ENCODE measurements at regions not wholly inside any gene's neighbourhood (a gene's known extent, or its start where the extent isn't known, plus 50 kb on each side); places are given as distances from the start of the nearest gene placed in this dataset.

- no peak overlapping the region for H2BK5ac ChIP-seq (ENCODE audit: low read depth, low read length, poor library complexity, severe bottlenecking)
- no peaks in the 10 kb centered on the region for H3K79me1 ChIP-seq (replicated peaks; ENCODE audit: low read length, poor library complexity, severe bottlenecking)
- peaks cover 0 to 5% of the 10 kb centered on the region in 2 experiments for H3K27me3 ChIP-seq (ENCODE audit: control insufficient read depth in 1 of 2, insufficient read depth in 1 of 2, low read length in 2 of 2)
- H4K91ac ChIP-seq (ENCODE audit: low read length) = no peak overlapping the region
- no peaks in the 10 kb centered on the region for H3K9me3 ChIP-seq (ENCODE audit: control insufficient read depth, low read length)
- H2BK12ac ChIP-seq (ENCODE audit: low read length in 2 of 2) = no peak overlapping the region
- no peak overlapping the region for H2AK5ac ChIP-seq (ENCODE audit: low read length, severe bottlenecking)
- H3K4ac ChIP-seq (ENCODE audit: low read depth in 1 of 2, low read length in 2 of 2) = no peak overlapping the region
- no peak overlapping the region for H2BK15ac ChIP-seq (ENCODE audit: low read depth, poor library complexity, severe bottlenecking)
- H3K9ac ChIP-seq (ENCODE audit: low read length) = no peak overlapping the region
- no peak overlapping the region for H4K8ac ChIP-seq (ENCODE audit: low read length)
- DNase-seq = no peak
- no peak overlapping the region for H2AFZ ChIP-seq (ENCODE audit: low read depth, low read length)
- H3K4me2 ChIP-seq (ENCODE audit: low read length, poor library complexity, severe bottlenecking) = no peak overlapping the region
- H3K14ac ChIP-seq (ENCODE audit: low read length in 2 of 2) = no peak overlapping the region
- H3K36me3 ChIP-seq (ENCODE audit: control insufficient read depth in 1 of 2, insufficient read depth in 2 of 2, low read depth in 1 of 2, low read length in 2 of 2) = no peaks in the 10 kb centered on the region
- H3K4me1 ChIP-seq (ENCODE audit: control insufficient read depth, insufficient read depth, low read depth, low read length) = no peaks in the 10 kb centered on the region
- no peak overlapping the region for H3K18ac ChIP-seq (ENCODE audit: low read depth in 1 of 2, low read length in 2 of 2)
- H3K27ac ChIP-seq (ENCODE audit: low read length, poor library complexity, severe bottlenecking) = no peak overlapping the region
- no peak overlapping the region for H3K23ac ChIP-seq (ENCODE audit: low read length in 2 of 2)
- WGBS = 37% methylated on average over 2 of the region's 2 CpGs
- no peak overlapping the region for H2BK120ac ChIP-seq (ENCODE audit: low read depth, low read length)
- no peak overlapping the region for H3K4me3 ChIP-seq (ENCODE audit: insufficient read depth in 1 of 2, low read depth in 1 of 2, low read length in 2 of 2)
These were observed 191.6 kb upstream of the STT3B start for GRCh38 chr3:31341130-31341529.

DNA sequence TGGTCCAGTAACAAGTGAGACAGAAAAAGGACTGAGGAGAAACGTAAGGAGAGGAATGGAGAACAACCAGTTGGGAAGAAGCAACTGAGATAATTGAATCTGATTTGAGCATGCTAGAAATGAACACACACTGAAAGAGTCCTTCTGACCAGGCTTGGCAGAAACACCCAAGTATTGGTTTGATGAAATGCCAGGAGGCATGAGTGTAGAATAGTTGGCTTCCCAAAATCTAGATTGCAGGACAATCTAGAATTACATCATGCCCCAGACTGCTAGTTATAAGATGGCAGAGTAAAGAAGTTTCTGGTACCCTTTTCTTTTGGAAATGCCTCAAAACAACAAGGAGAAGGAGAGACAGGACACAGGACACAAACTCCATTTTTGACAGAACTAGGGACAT, 189.7 kb upstream of the STT3B start:
- no peak overlapping the region for H3K27ac ChIP-seq (ENCODE audit: low read length, poor library complexity, severe bottlenecking)
- peaks cover 0 to 8% of the 10 kb centered on the region in 2 experiments for H3K27me3 ChIP-seq (ENCODE audit: control insufficient read depth in 1 of 2, insufficient read depth in 1 of 2, low read length in 2 of 2)
- no peak overlapping the region for H4K8ac ChIP-seq (ENCODE audit: low read length)
- 89% methylated on average over 1 of the region's 1 CpG for WGBS
- H2BK12ac ChIP-seq (ENCODE audit: low read length in 2 of 2) = no peak overlapping the region
- no peaks in the 10 kb centered on the region for H3K4me1 ChIP-seq (ENCODE audit: control insufficient read depth, insufficient read depth, low read depth, low read length)
- H2AFZ ChIP-seq (ENCODE audit: low read depth, low read length) = no peak overlapping the region
- H3K4ac ChIP-seq (ENCODE audit: low read depth in 1 of 2, low read length in 2 of 2) = no peak overlapping the region
- H3K18ac ChIP-seq (ENCODE audit: low read depth in 1 of 2, low read length in 2 of 2) = no peak overlapping the region
- no peaks in the 10 kb centered on the region for H3K36me3 ChIP-seq (ENCODE audit: control insufficient read depth in 1 of 2, insufficient read depth in 2 of 2, low read depth in 1 of 2, low read length in 2 of 2)
- no peak overlapping the region for H2BK5ac ChIP-seq (ENCODE audit: low read depth, low read length, poor library complexity, severe bottlenecking)
- H2AK5ac ChIP-seq (ENCODE audit: low read length, severe bottlenecking) = no peak overlapping the region
- no peak overlapping the region for H2BK15ac ChIP-seq (ENCODE audit: low read depth, poor library complexity, severe bottlenecking)
- no peak overlapping the region for H3K14ac ChIP-seq (ENCODE audit: low read length in 2 of 2)
- H2BK120ac ChIP-seq (ENCODE audit: low read depth, low read length) = no peak overlapping the region
- no peak for DNase-seq
- no peak overlapping the region for H3K23ac ChIP-seq (ENCODE audit: low read length in 2 of 2)
- H3K9ac ChIP-seq (ENCODE audit: low read length) = no peak overlapping the region
- no peaks in the 10 kb centered on the region for H3K9me3 ChIP-seq (ENCODE audit: control insufficient read depth, low read length)
- H4K91ac ChIP-seq (ENCODE audit: low read length) = no peak overlapping the region
- H3K79me1 ChIP-seq (replicated peaks; ENCODE audit: low read length, poor library complexity, severe bottlenecking) = no peaks in the 10 kb centered on the region
- H3K4me3 ChIP-seq (ENCODE audit: insufficient read depth in 1 of 2, low read depth in 1 of 2, low read length in 2 of 2) = no peak overlapping the region
- H3K4me2 ChIP-seq (ENCODE audit: low read length, poor library complexity, severe bottlenecking) = no peak overlapping the region

DNA sequence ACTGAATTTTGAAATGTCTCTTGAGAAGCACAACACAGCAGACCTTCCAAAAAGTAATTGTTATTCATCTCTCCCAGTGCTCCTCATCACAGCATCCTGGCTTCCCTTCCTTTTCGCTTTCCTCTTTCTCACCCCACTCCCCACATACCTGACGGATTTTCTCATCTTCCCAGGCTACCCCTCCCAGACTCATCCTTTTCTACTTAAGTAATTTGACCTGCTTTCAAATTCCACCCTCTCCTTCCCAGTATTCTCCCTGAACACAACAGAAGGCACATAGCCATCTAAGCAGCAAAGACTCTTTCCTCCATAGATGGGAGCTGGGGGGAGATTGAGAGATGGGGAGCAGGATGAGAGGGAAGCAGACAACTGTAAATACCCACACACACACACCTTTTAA, 187.1 kb upstream of the STT3B start:
- Histone ChIP-seq H2BK12ac (ENCODE audit: low read length in 2 of 2) (no peak overlapping the region), H3K14ac (ENCODE audit: low read length in 2 of 2) (no peak overlapping the region), H3K9me3 (ENCODE audit: control insufficient read depth, low read length) (no peaks in the 10 kb centered on the region), H4K91ac (ENCODE audit: low read length) (no peak overlapping the region), H3K4me1 (ENCODE audit: control insufficient read depth, insufficient read depth, low read depth, low read length) (no peaks in the 10 kb centered on the region), H3K27me3 (ENCODE audit: control insufficient read depth in 1 of 2, insufficient read depth in 1 of 2, low read length in 2 of 2) (peaks cover 0 to 8% of the 10 kb centered on the region in 2 experiments), H2AFZ (ENCODE audit: low read depth, low read length) (no peak overlapping the region), H3K79me1 (replicated peaks; ENCODE audit: low read length, poor library complexity, severe bottlenecking) (no peaks in the 10 kb centered on the region), H3K23ac (ENCODE audit: low read length in 2 of 2) (no peak overlapping the region), H3K36me3 (ENCODE audit: control insufficient read depth in 1 of 2, insufficient read depth in 2 of 2, low read depth in 1 of 2, low read length in 2 of 2) (no peaks in the 10 kb centered on the region), H3K4ac (ENCODE audit: low read depth in 1 of 2, low read length in 2 of 2) (no peak overlapping the region), H2BK15ac (ENCODE audit: low read depth, poor library complexity, severe bottlenecking) (no peak overlapping the region), H2BK120ac (ENCODE audit: low read depth, low read length) (no peak overlapping the region), H2AK5ac (ENCODE audit: low read length, severe bottlenecking) (no peak overlapping the region), H3K18ac (ENCODE audit: low read depth in 1 of 2, low read length in 2 of 2) (no peak overlapping the region), H3K27ac (ENCODE audit: low read length, poor library complexity, severe bottlenecking) (no peak overlapping the region), H3K4me2 (ENCODE audit: low read length, poor library complexity, severe bottlenecking) (no peak overlapping the region), H3K9ac (ENCODE audit: low read length) (no peak overlapping the region), H4K8ac (ENCODE audit: low read length) (no peak overlapping the region), H2BK5ac (ENCODE audit: low read depth, low read length, poor library complexity, severe bottlenecking) (no peak overlapping the region), H3K4me3 (ENCODE audit: insufficient read depth in 1 of 2, low read depth in 1 of 2, low read length in 2 of 2) (no peak overlapping the region)
- WGBS = 82% methylated on average over 2 of the region's 2 CpGs
- no peak for DNase-seq

DNA sequence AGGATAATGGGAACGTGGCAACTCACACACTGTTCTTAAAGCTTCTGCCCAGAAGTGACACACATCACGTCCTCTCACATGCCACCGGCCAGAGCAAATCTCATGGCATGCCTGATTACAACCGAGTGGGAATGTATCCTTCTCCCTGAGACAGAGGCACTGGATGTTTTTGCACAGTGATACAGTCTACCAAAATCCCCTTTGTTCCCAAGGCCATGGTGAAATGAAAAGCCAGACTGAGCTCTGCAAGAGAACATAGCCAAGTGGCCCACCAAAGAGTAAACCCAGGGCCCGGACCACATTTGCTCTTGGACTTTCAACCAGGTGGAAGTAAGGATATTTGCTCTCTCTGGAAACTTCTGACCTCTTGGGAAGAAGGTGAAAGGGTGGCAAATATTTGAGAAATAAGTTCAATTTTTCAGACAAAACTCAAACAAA, 186.2 kb upstream of the STT3B start:
- 84% methylated on average over 5 of the region's 5 CpGs for WGBS
- Histone ChIP-seq H3K27ac (ENCODE audit: low read length, poor library complexity, severe bottlenecking) (no peak overlapping the region), H4K91ac (ENCODE audit: low read length) (no peak overlapping the region), H3K27me3 (ENCODE audit: control insufficient read depth in 1 of 2, insufficient read depth in 1 of 2, low read length in 2 of 2) (peaks cover 0 to 8% of the 10 kb centered on the region in 2 experiments), H2BK5ac (ENCODE audit: low read depth, low read length, poor library complexity, severe bottlenecking) (no peak overlapping the region), H3K9me3 (ENCODE audit: control insufficient read depth, low read length) (no peaks in the 10 kb centered on the region), H3K18ac (ENCODE audit: low read depth in 1 of 2, low read length in 2 of 2) (no peak overlapping the region), H3K14ac (ENCODE audit: low read length in 2 of 2) (no peak overlapping the region), H4K8ac (ENCODE audit: low read length) (no peak overlapping the region), H3K79me1 (replicated peaks; ENCODE audit: low read length, poor library complexity, severe bottlenecking) (no peaks in the 10 kb centered on the region), H2AFZ (ENCODE audit: low read depth, low read length) (no peak overlapping the region), H3K4ac (ENCODE audit: low read depth in 1 of 2, low read length in 2 of 2) (no peak overlapping the region), H3K23ac (ENCODE audit: low read length in 2 of 2) (no peak overlapping the region), H2BK12ac (ENCODE audit: low read length in 2 of 2) (no peak overlapping the region), H3K4me1 (ENCODE audit: control insufficient read depth, insufficient read depth, low read depth, low read length) (no peaks in the 10 kb centered on the region), H2BK120ac (ENCODE audit: low read depth, low read length) (no peak overlapping the region), H3K36me3 (ENCODE audit: control insufficient read depth in 1 of 2, insufficient read depth in 2 of 2, low read depth in 1 of 2, low read length in 2 of 2) (no peaks in the 10 kb centered on the region), H3K9ac (ENCODE audit: low read length) (no peak overlapping the region), H3K4me3 (ENCODE audit: insufficient read depth in 1 of 2, low read depth in 1 of 2, low read length in 2 of 2) (no peak overlapping the region), H2AK5ac (ENCODE audit: low read length, severe bottlenecking) (no peak overlapping the region), H2BK15ac (ENCODE audit: low read depth, poor library complexity, severe bottlenecking) (no peak overlapping the region), H3K4me2 (ENCODE audit: low read length, poor library complexity, severe bottlenecking) (no peak overlapping the region)
- no peak for DNase-seq
